MG63 (cell line): ENCODE measurements at regions not wholly inside any gene's neighbourhood (a gene's known extent, or its start where the extent isn't known, plus 50 kb on each side); places are given as distances from the start of the nearest gene placed in this dataset.
A peak's percentile ranks its signal among the peaks of the same experiment; 100 is the strongest.

ENCODE experiments used
- DNase-seq: peaks from one replicate; pipeline ENCODE4 v3.0.0-alpha.2; 2020
- H3K27me3 ChIP-seq: fragments of 250-450 bp; sonication (Bioruptor Pico); 2 replicates; pipeline ENCODE4 v1.5.1; 2020; ENCODE audit warnings: mild to moderate bottlenecking, moderate library complexity
- H3K36me3 ChIP-seq: fragments of 250-450 bp; sonication (Bioruptor Pico); 2 replicates; pipeline ENCODE4 v1.5.1; 2020; ENCODE audit warnings: mild to moderate bottlenecking, moderate library complexity
- H3K4me3 ChIP-seq: fragments of 250-450 bp; sonication (Bioruptor Pico); 2 replicates; pipeline ENCODE4 v1.5.1; 2020; ENCODE audit warnings: mild to moderate bottlenecking, moderate library complexity
- H3K9me3 ChIP-seq: fragments of 250-450 bp; sonication (Bioruptor Pico); 2 replicates; pipeline ENCODE4 v1.5.1; 2020; ENCODE audit warnings: mild to moderate bottlenecking, moderate library complexity

GRCh38 chr2:43031471-43032212 is 194.8 kb downstream of the ZFP36L2 start:
- Histone ChIP-seq H3K27me3 (no peaks in the 10 kb centered on the region), H3K4me3 (no peak overlapping the region), H3K36me3 (no peaks in the 10 kb centered on the region), H3K9me3 (no peaks in the 10 kb centered on the region)
- no peak for DNase-seq

DNA sequence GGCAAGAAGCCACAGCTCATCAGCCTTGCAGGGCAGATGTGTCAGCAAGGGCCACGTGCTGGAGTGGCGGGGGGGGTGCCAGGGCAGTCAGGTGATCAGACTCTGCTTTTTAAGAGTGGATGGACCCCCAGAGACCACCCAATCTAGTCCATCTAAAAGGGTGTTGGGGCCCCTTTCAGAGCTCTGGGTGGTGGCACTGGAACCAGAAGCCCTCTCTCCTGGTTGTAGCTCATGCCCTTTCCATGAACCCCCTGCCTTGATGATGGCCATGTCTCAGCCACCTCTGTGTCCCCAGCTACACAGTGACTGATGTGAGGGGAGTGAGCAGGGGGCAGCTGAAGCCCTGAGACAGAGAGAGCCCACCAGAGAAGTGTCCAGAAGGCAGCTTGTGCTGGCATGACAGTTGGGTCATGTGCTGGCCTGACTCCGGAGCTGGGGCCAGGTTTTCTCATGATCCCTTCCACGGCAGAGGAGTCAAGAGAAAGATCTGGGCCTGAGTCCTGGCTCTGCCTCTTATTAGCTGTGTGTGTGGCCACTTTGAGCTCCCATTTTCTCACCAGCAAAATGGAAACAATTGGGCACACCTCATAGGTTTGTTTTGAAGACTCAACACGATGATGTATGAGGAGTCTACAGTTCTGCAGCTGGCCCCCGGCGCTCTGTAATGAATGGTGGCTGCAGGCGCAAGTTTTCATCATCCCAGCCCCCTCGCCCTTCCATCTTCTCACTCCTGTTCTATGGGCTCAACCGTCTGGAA is 195.7 kb downstream of the ZFP36L2 start:
- DNase-seq = no peak
- Histone ChIP-seq H3K27me3 (no peaks in the 10 kb centered on the region), H3K9me3 (0 out of 2 replicates have a peak, but pooled peaks cover 2% of the 10 kb centered on the region), H3K36me3 (no peaks in the 10 kb centered on the region; the same call in 1 of the 2 replicates), H3K4me3 (no peak overlapping the region)

GRCh38 chr2:43029186-43029585 is 197.2 kb downstream of the ZFP36L2 start:
- no peaks in the 10 kb centered on the region; the same call in 1 of the 2 replicates for H3K36me3 ChIP-seq
- no peaks in the 10 kb centered on the region for H3K27me3 ChIP-seq
- 0 out of 2 replicates have a peak, but pooled peaks cover 2% of the 10 kb centered on the region for H3K9me3 ChIP-seq
- DNase-seq = no peak
- no peak overlapping the region for H3K4me3 ChIP-seq

GRCh38 chr2:43028188-43028587 is 198.2 kb downstream of the ZFP36L2 start:
- no peaks in the 10 kb centered on the region for H3K27me3 ChIP-seq
- no peak for DNase-seq
- H3K9me3 ChIP-seq = 0 out of 2 replicates have a peak, but pooled peaks cover 2% of the 10 kb centered on the region
- no peaks in the 10 kb centered on the region; the same call in 1 of the 2 replicates for H3K36me3 ChIP-seq
- no peak overlapping the region for H3K4me3 ChIP-seq

DNA sequence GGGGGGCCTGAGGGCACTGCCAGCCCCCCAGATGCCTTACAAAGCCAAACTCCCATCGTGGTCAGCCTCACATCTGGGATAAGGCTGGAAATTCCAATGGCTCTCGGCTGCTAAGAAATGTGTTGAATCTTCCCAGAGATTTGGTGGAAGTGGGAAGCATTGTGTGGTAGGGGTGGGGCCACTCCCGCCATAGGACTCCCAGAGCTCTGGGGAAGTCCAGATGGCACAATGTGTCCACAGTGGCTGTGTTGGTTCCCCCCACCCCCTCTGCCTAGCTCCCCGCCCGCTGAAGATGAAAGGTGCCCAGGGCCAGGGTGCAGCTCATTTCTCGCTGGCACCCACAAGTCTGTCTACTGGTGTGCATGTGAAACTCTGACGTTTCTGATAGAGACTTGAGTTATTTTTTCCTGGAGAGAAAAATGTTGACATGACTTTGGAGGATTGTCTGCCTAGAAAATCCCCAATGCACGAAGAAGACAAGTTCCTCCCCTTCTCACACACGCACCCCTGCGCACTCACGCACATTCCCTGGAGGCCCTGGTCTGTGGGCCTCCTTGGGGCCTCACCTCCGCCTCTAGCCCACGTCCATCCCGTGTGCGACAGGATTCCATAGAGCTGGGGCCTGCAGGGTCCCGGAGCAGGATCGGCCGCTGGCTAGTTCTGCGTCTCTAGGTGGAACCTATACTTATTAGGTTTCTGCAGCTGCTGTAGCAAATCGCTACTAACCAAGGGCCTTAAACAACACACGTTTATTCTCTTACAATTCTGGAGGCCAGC is 199.1 kb downstream of the ZFP36L2 start:
- Histone ChIP-seq H3K4me3 (no peak overlapping the region), H3K27me3 (no peaks in the 10 kb centered on the region), H3K36me3 (no peaks in the 10 kb centered on the region; the same call in 1 of the 2 replicates), H3K9me3 (peaks cover 5% of the 10 kb centered on the region; the same call in 1 of the 2 replicates)
- no peak for DNase-seq

DNA sequence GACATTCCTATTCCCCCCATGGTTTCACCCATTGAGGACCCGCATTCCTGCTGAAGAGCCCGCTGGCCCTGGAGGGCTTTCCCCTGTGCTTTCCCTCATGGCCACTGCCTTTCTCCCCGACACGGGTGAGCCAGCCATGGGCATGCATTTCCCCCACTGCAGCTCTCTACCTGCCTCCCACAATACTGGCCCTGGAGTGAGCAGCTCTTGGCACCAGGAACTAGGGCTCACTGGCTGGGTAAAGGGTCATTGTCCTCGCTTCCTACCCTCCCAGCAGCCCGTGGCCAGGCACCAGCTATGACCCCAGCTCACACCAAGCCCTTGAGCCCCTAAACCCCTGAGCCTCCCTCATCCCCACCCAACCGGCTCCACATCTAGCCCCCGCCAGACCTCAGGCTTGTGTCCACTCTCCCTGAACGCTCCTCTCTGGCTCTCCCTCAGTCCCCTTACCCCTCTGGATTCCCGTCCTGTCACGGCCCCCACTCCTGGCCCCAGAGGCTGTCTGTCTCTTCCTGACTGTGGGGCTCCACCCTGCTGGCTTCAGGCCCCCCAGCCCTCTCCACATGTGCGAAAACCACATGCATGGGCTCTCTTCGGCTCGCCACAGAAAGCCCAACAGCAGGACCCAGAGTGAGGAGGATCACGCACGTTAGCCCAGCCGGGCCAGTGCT is 199.8 kb downstream of the ZFP36L2 start:
- peaks cover 9% of the 10 kb centered on the region; the same call in 1 of the 2 replicates for H3K9me3 ChIP-seq
- no peak for DNase-seq
- H3K36me3 ChIP-seq = no peaks in the 10 kb centered on the region; the same call in 1 of the 2 replicates
- no peak overlapping the region for H3K4me3 ChIP-seq
- no peaks in the 10 kb centered on the region for H3K27me3 ChIP-seq

GRCh38 chr2:43025709-43026295 is 200.6 kb downstream of the ZFP36L2 start:
- no peak for DNase-seq
- no peak overlapping the region for H3K4me3 ChIP-seq
- H3K36me3 ChIP-seq = no peaks in the 10 kb centered on the region; the same call in 1 of the 2 replicates
- H3K27me3 ChIP-seq = no peaks in the 10 kb centered on the region
- H3K9me3 ChIP-seq = peaks cover 9% of the 10 kb centered on the region; the same call in 1 of the 2 replicates

GRCh38 chr2:43024515-43025011 is 201.8 kb downstream of the ZFP36L2 start:
- peaks cover 9% of the 10 kb centered on the region; the same call in 1 of the 2 replicates for H3K9me3 ChIP-seq
- H3K27me3 ChIP-seq = no peaks in the 10 kb centered on the region
- H3K4me3 ChIP-seq = no peak overlapping the region
- H3K36me3 ChIP-seq = no peaks in the 10 kb centered on the region; the same call in 1 of the 2 replicates
- peak; percentile 42 for DNase-seq

- no peak for DNase-seq
- Histone ChIP-seq H3K4me3 (no peak overlapping the region), H3K27me3 (no peaks in the 10 kb centered on the region), H3K36me3 (no peaks in the 10 kb centered on the region; the same call in 1 of the 2 replicates), H3K9me3 (peaks cover 9% of the 10 kb centered on the region; the same call in 1 of the 2 replicates)
These were observed 202.5 kb downstream of the ZFP36L2 start for GRCh38 chr2:43023791-43024514.

DNA sequence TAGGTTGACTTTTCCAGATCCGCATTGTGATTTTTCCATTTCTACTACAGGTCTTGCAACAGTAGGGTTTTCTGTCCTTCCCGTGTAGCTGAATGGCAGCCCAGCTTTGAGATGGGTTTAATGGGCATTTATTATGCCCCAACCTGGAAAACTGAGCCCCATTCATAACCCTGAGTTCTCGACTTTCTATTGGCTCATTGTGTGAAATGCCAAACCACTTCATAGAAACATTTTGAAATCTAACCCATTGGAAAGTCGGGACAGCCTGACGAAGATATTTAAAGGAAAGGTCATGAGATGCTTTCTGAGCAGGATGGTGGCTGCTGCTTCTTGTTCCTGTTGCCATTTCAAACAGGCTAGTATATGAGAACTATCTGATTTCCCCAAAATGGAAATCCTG is 203.5 kb downstream of the ZFP36L2 start:
- Histone ChIP-seq H3K36me3 (no peaks in the 10 kb centered on the region; the same call in 1 of the 2 replicates), H3K9me3 (peaks cover 9% of the 10 kb centered on the region; the same call in 1 of the 2 replicates), H3K4me3 (no peak overlapping the region), H3K27me3 (no peaks in the 10 kb centered on the region)
- DNase-seq = no peak

DNA sequence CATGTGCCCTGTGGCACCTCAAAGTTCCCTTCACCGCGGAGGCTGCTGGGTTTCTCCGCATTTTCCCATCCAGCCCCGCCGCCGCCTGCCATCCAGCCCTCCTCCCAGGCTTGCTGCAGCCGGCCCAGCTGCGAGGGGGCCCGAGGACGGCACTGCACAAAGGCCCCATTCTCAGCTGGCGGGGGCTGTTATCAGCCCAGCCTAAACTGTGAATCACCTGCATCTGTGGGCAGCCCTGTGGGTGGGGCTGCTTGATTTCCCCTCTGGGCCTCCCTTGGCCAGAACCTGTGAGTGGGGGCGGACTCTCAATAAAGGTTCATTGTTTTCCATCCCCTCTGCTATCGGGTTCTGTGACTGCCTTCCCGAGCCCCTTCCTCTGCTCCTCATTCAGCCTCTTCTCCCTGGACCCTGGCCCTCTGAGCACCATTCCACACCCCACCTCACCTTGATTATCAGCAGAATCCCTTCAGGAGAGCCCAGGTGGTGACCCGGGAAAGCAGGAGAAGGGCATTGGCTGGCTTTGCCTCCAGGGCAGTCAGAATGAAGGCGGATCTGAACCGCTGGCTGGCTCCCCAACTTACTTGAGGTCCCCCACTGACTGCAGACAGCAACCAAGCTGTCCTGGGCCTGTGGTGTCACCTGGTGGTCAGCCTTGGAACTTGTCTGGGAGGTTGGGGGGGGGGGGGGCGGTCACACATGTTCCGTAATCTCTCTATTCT is 204.5 kb downstream of the ZFP36L2 start:
- no peaks in the 10 kb centered on the region; the same call in 1 of the 2 replicates for H3K36me3 ChIP-seq
- no peak overlapping the region for H3K4me3 ChIP-seq
- peaks cover 9% of the 10 kb centered on the region; the same call in 1 of the 2 replicates for H3K9me3 ChIP-seq
- H3K27me3 ChIP-seq = no peaks in the 10 kb centered on the region
- no peak for DNase-seq

- H3K27me3 ChIP-seq = no peaks in the 10 kb centered on the region
These were observed 205.3 kb downstream of the ZFP36L2 start for GRCh38 chr2:43020990-43021669.

DNA sequence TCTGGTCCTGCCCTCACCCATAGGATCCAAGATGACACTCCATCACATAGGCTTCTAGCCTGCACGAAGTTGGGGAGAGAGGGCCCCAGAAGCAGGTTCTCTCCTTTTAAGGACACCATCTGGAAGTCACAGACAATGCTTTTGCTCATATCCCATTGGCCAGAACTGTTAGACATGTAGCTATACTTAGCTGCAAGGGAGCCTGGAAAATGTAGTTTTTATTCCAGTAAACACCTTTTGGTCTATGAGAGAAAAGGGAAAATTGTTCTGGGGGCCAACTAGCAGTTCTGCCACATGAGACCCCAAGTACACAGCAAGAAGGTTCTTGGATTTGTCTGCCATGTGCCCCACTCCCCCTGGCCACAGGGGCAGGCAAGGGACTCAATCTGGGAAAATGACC is 206.1 kb downstream of the ZFP36L2 start:
- H3K27me3 ChIP-seq = no peaks in the 10 kb centered on the region
- no peak overlapping the region for H3K4me3 ChIP-seq
- DNase-seq = no peak
- H3K36me3 ChIP-seq = no peaks in the 10 kb centered on the region
- peaks cover 6% of the 10 kb centered on the region; the same call in 1 of the 2 replicates for H3K9me3 ChIP-seq

More at GRCh38 chr2:43020990-43021669, 205.3 kb downstream of the ZFP36L2 start:
- H3K9me3 ChIP-seq = peaks cover 9% of the 10 kb centered on the region; the same call in 1 of the 2 replicates
- H3K36me3 ChIP-seq = no peaks in the 10 kb centered on the region; the same call in 1 of the 2 replicates
- DNase-seq = no peak
- H3K4me3 ChIP-seq = no peak overlapping the region
